HG02759 (cell line): ENCODE measurements at regions not wholly inside any gene's neighbourhood (a gene's known extent, or its start where the extent isn't known, plus 50 kb on each side); places are given as distances from the start of the nearest gene placed in this dataset.

Experiments
- ATAC-seq: cut with Tn5 transposase; IDR thresholded peaks from one replicate; pipeline ENCODE4 v1.9.1; 2021; ENCODE audit warnings: mild to moderate bottlenecking, moderate library complexity; ENCODE audit not compliant: unreplicated experiment

GRCh38 chrX:46306103-46306502 lies 239.1 kb downstream of the ZNF674 start:
- ATAC-seq, result no peak

GRCh38 chrX:46305431-46305830 lies 239.8 kb downstream of the ZNF674 start:
- no peak for ATAC-seq

GRCh38 chrX:46301903-46302302 lies 243.3 kb downstream of the ZNF674 start:
- ATAC-seq, result no peak

- ATAC-seq, result no peak
Measured at GRCh38 chrX:46298821-46299220, 246.4 kb downstream of the ZNF674 start.

- ATAC-seq, result no peak
Measured at GRCh38 chrX:46295963-46296362, 249.3 kb downstream of the ZNF674 start.

- ATAC-seq, result no peak
Measured at GRCh38 chrX:46294234-46294633, 251.0 kb downstream of the ZNF674 start.

- ATAC-seq, result no peak
Measured at GRCh38 chrX:46279925-46280313, 265.3 kb downstream of the ZNF674 start.

- ATAC-seq, result no peak
Measured at GRCh38 chrX:46279214-46279924, 265.9 kb downstream of the ZNF674 start.

GRCh38 chrX:46278572-46278971 lies 266.6 kb downstream of the ZNF674 start:
- ATAC-seq, result no peak

GRCh38 chrX:46268412-46268811 lies 276.8 kb downstream of the ZNF674 start:
- no peak for ATAC-seq

- ATAC-seq, result no peak
Measured at GRCh38 chrX:46263494-46263893, 281.7 kb downstream of the ZNF674 start.

- ATAC-seq, result no peak
Measured at GRCh38 chrX:46262304-46262703, 282.9 kb downstream of the ZNF674 start.

- ATAC-seq, result no peak
Measured at GRCh38 chrX:46260499-46260898, 284.7 kb downstream of the ZNF674 start.

GRCh38 chrX:46258356-46258755 lies 286.9 kb downstream of the ZNF674 start:
- no peak for ATAC-seq

GRCh38 chrX:46257451-46257879 lies 287.8 kb downstream of the ZNF674 start:
- no peak for ATAC-seq

GRCh38 chrX:46256875-46257274 lies 288.3 kb downstream of the ZNF674 start:
- ATAC-seq, result no peak

- no peak for ATAC-seq
Measured at GRCh38 chrX:46255046-46255445, 290.2 kb downstream of the ZNF674 start.

- ATAC-seq, result no peak
Measured at GRCh38 chrX:46254641-46255040, 290.6 kb downstream of the ZNF674 start.

GRCh38 chrX:46251755-46252154 lies 293.5 kb downstream of the ZNF674 start:
- ATAC-seq, result no peak

- no peak for ATAC-seq
Measured at GRCh38 chrX:46250151-46250550, 295.1 kb downstream of the ZNF674 start.

GRCh38 chrX:46247456-46247855 lies 297.8 kb downstream of the ZNF674 start:
- no peak for ATAC-seq

- ATAC-seq, result no peak
Measured at GRCh38 chrX:46244451-46244850, 300.8 kb downstream of the ZNF674 start.

GRCh38 chrX:46236411-46236810 lies 308.8 kb downstream of the ZNF674 start:
- no peak for ATAC-seq
